ENCODE measurements at regions not wholly inside any gene's neighbourhood (a gene's known extent, or its start where the extent isn't known, plus 50 kb on each side); places are given as distances from the start of the nearest gene placed in this dataset.
A peak's percentile ranks its signal among the peaks of the same experiment; 100 is the strongest.

- ChIA-PET POLR2A (no interaction called here), CTCF (ENCODE audit: low intra/inter-chr PET ratio) (no interaction called here)
- Histone ChIP-seq H3K27me3 (ENCODE audit: control insufficient read depth in 2 of 2, insufficient read depth in 2 of 2, low read length in 2 of 2) (no peaks in the 10 kb centered on the region), H3K4me1 (replicated peaks in 1 of 2; ENCODE audit: control insufficient read depth in 2 of 2, insufficient read depth in 2 of 2, low read length in 2 of 2) (no peaks in the 10 kb centered on the region), H3K9me1 (ENCODE audit: control insufficient read depth, insufficient read depth, low read length) (no peaks in the 10 kb centered on the region), H4K20me1 (replicated peaks; ENCODE audit: control insufficient read depth, insufficient read depth, low read length) (no peaks in the 10 kb centered on the region), H3K27ac (ENCODE audit: extremely low read depth, low read depth, low read length) (no peak overlapping the region), H2AFZ (ENCODE audit: low read depth, low read length) (no peak overlapping the region), H3K9ac (ENCODE audit: insufficient read depth in 1 of 2, low read depth in 2 of 2, low read length in 2 of 2) (no peak overlapping the region), H3K79me2 (ENCODE audit: control insufficient read depth, insufficient read depth, low read length) (no peaks in the 10 kb centered on the region), H3K9me3 (replicated peaks; ENCODE audit: control insufficient read depth, insufficient read depth, low read depth, low read length) (no peaks in the 10 kb centered on the region), H3K36me3 (ENCODE audit: control insufficient read depth, insufficient read depth, low read length) (no peaks in the 10 kb centered on the region), H3K4me3 (no peak overlapping the region), H3K4me2 (ENCODE audit: insufficient read depth, low read length) (no peak overlapping the region)
- WGBS (ENCODE audit: insufficient coverage, low coverage, missing lambda C conversion rate): 0% methylated on average over 3 of the region's 3 CpGs
- DNase-seq (ENCODE audit: extremely low read depth in 1 of 4, low spot score in 3 of 4) (no peak), ATAC-seq (no peak), FAIRE-seq (no peak)
- in situ Hi-C loops (cut with MboI) (no loop called here), intact Hi-C loops (cut with micrococcal nuclease) (no loop called here)
- no TSS peak for BruUV-seq (replicated peaks)
- no peak for TF ChIP-seq RAD21 (CRISPR knock-in tag; conservative IDR thresholded peaks at IDR 0.05 in 1 of 2, IDR thresholded peaks at IDR 0.05 in 1 of 2)
- TF ChIP-seq TBP (optimal IDR thresholded peaks at IDR 0.05; ENCODE audit: low read depth, low read length): no peak
- no peak for TF ChIP-seq KLF16 (IDR thresholded peaks at IDR 0.05)
These were observed 230.5 kb upstream of the THSD7B start for GRCh38 chr2:136534811-136535210.

- H3K27me3 ChIP-seq (ENCODE audit: control insufficient read depth in 2 of 2, insufficient read depth in 2 of 2, low read length in 2 of 2): no peaks in the 10 kb centered on the region
- H3K27ac ChIP-seq (ENCODE audit: extremely low read depth, low read depth, low read length): no peak overlapping the region
- BruUV-seq (replicated peaks): no TSS peak
- DNase-seq (ENCODE audit: extremely low read depth in 1 of 4, low spot score in 3 of 4): no peak
- H3K9me3 ChIP-seq (replicated peaks; ENCODE audit: control insufficient read depth, insufficient read depth, low read depth, low read length): no peaks in the 10 kb centered on the region
- CTCF ChIA-PET (ENCODE audit: low intra/inter-chr PET ratio): no interaction called here
- no peaks in the 10 kb centered on the region for H4K20me1 ChIP-seq (replicated peaks; ENCODE audit: control insufficient read depth, insufficient read depth, low read length)
- POLR2A ChIA-PET: no interaction called here
- H2AFZ ChIP-seq (ENCODE audit: low read depth, low read length): no peak overlapping the region
- H3K9ac ChIP-seq (ENCODE audit: insufficient read depth in 1 of 2, low read depth in 2 of 2, low read length in 2 of 2): no peak overlapping the region
- no peak for FAIRE-seq
- no peak for ATAC-seq
- in situ Hi-C loops (cut with MboI): no loop called here
- H3K4me2 ChIP-seq (ENCODE audit: insufficient read depth, low read length): no peak overlapping the region
- H3K9me1 ChIP-seq (ENCODE audit: control insufficient read depth, insufficient read depth, low read length): peaks cover 2% of the 10 kb centered on the region
- no peaks in the 10 kb centered on the region for H3K36me3 ChIP-seq (ENCODE audit: control insufficient read depth, insufficient read depth, low read length)
- TF ChIP-seq C11orf30 (IDR thresholded peaks at IDR 0.05; ENCODE audit: low read depth) (0 out of 2 replicates have a peak, but pooled peaks have one; percentile 5), ZNF146 (CRISPR knock-in tag; IDR thresholded peaks at IDR 0.05; ENCODE audit: unreplicated experiment) (no peak), POLR3G (IDR thresholded peaks at IDR 0.05; ENCODE audit: extremely low read depth, insufficient read length, insufficient replicate concordance) (no peak), ZNF695 (CRISPR knock-in tag; IDR thresholded peaks at IDR 0.05) (no peak), MAFF (IDR thresholded peaks at IDR 0.05; ENCODE audit: low read length) (0 out of 2 replicates have a peak, but pooled peaks have one; percentile 20), TEAD1 (CRISPR knock-in tag; IDR thresholded peaks at IDR 0.05) (no peak), RBM34 (IDR thresholded peaks at IDR 0.05; ENCODE audit: borderline replicate concordance, insufficient read depth, low read length) (no peak)
- H3K4me3 ChIP-seq: no peak overlapping the region
- WGBS (ENCODE audit: insufficient coverage, low coverage, missing lambda C conversion rate): 0% methylated on average over 2 of the region's 2 CpGs
- no peaks in the 10 kb centered on the region for H3K79me2 ChIP-seq (ENCODE audit: control insufficient read depth, insufficient read depth, low read length)
- no peaks in the 10 kb centered on the region for H3K4me1 ChIP-seq (replicated peaks in 1 of 2; ENCODE audit: control insufficient read depth in 2 of 2, insufficient read depth in 2 of 2, low read length in 2 of 2)
- intact Hi-C loops (cut with micrococcal nuclease): no loop called here
These were observed 233.2 kb upstream of the THSD7B start for GRCh38 chr2:136532171-136532570.
